GM21786 (cell line): ENCODE measurements at regions not wholly inside any gene's neighbourhood (a gene's known extent, or its start where the extent isn't known, plus 50 kb on each side); places are given as distances from the start of the nearest gene placed in this dataset.

Source experiments
- ATAC-seq: cut with Tn5 transposase; IDR thresholded peaks from one replicate; pipeline ENCODE4 v1.9.1; 2021; ENCODE audit not compliant: unreplicated experiment

DNA sequence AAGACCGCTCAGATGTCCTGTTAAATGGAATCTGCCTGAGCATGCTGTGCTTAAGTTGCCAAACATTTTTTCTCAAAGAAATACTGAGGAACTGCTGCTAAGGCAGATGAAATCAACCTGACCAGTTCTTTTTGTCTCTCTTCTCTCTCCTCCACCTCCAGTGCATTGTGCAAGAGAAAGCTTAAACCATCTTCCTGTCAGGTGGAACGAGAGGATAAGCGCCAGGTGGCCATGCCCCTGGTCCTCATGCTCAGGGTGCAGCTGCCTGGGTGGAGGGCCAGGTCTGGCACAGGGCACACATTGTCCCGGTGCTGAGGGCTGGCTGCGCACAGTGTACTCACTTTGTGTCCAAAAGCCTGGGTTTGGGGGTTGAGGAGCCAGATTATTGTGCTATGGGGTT is 176.2 kb upstream of the TP63 start:
- no peak for ATAC-seq

DNA sequence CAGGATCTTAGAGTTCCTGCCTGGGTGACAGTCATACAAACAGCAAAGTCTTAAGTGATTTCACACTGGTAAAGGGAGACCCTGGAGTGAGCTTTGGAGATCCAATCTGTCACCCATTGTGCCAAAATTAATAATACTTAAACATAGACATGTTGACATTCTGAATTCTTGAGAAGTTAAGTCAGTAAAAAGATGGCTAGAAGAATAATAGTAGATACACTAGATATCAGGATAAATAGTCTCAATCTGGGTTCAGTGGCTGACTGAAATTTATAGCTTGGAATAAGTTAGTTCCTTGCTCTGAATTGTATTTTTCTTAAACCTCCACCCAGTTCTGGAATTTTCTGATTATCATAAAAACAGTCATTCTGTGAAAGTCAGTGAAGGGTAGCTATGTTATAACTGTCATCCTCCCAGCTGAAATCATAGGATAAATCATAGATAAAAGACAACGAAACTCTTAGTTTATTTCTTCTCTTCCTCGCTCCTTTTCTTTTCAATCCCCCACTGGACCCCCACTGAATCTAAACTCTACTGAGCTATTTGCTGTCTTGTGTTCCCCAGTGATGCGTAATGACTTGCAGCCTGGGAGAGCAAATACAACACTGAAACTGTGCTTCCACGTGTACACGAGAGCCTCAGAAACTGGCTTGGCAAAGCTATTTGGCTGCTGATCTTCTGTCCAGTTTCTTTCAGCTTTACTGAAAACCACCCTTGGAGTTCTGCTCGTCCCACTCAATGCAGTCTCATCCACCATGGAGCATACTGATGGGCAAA is 175.4 kb upstream of the TP63 start:
- ATAC-seq: no peak

DNA sequence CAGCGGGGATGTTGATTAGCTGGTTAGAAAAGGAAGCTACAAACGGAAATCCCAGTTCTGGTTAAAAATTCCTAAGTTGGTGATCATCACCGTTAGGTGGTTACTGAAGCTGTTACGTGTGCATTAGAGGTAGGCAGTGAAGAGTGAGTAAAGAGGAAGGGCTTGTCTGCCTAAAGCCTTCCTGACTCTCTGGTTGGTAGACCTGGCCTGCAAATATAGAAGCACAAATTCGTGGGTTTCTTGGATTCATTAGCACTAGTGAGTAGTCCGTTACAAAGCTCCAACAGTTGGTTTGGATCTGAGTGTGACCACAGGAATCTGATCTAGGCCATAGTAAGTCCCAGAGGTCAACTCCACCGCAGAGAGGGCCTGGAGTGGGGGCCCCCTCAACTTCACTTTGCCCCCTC is 174.0 kb upstream of the TP63 start:
- ATAC-seq: no peak

DNA sequence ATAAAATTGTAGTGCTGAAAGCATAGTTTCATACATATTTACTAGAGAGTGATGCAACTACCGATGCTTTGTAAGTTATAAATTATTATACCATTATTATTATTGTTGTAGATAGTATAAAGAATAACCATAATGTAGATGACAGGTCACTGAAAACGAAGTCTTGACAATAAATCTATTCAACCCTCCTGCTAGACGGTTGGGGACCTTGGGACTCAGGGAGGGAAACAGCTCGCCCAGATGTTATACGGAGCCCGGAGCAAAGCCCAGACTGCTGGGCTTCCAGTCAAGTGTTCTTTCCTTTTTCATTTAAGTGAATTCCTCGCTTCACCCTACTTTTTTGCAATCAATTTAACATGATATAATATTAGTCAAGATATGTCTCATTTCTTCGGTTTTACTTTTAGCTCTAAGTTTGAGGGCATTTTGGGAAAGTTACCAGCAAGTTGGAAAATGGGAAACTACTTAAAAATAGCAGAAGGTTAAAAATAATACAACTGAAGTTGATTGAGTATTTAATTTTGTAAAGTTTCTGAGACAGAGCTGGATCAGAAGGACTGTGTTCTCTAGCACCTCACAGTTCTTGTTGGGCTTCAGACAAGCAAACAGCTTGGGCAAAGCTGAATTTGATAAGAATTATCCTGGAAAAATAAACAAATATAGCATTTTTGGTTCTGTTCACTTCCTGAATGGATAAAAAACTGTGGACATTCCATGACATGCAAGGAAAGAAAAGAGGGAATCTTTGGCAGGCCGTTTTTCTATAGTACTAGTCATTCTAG is 173.4 kb upstream of the TP63 start:
- ATAC-seq: no peak

DNA sequence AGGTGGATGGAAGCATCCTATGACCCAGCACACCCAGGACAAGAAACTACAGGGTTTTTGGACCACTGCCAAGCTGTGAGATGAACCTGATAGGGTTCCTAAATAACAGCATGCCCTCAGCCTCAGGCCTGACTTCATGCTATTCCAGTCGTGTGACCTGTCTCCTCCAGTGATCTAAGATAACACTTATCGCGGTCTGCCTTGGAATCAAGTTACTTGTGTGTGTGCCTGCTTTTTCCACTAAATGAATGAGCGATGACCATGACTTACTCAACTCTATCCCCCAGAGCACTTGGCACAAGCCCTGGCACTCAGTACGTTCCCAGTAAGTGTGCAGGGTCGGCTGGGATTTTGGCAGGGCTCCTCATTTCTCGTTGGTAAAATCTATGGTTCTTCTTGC is 172.7 kb upstream of the TP63 start:
- no peak for ATAC-seq

DNA sequence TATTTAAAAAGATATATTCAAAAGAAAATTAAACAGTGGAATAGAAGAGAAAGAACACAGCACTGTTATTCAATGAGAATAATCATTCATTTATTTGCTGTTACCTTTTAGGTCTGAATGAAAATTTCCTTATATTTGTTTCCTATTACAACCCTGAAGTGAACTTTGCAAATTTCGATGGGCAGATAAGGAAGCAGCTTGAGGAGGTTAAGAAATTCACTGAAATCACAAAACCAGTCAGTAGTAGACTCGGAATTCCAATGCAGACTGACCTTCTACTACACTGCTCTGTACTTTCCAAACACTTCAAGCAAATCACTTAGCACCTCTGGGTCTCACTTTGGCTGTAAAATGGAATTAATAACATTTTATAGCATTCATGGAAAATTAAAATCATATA is 172.0 kb upstream of the TP63 start:
- no peak for ATAC-seq

DNA sequence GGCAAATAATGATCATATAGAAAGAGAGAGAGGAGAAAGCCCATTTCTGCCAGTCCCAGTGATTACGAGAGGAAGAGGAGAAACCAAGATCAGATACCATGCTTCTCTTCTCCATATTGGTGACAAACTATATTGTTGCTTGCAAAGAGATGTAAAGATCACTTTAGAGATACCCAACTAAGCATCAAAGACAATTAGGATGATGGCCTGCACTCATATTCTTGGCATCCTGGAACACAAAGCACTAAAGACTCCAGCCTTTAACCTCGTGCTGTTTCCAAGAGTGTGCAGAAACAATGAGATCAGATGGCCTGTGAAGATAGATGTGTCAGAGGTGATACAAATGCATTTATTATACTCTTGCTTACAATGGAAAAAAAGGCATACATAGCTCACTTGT is 170.7 kb upstream of the TP63 start:
- ATAC-seq: no peak

DNA sequence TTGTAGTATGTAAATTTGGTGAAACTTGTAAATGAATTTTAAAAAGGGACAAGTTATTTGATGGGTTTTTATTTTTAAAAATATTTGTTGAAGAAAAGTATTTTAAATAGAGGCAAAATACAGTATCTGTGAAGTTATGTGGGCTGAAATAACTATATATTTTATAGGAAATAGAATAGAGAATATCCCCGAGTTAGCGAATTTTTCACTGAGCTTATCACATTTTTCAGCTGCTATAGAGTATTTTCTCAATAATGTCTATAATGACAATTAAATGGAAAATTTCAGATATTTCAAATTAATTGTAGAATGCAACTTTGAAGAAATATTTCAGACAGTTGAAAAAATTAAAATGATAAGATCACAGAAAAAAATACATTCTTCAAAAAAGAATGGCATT is 166.4 kb upstream of the TP63 start:
- ATAC-seq: no peak

DNA sequence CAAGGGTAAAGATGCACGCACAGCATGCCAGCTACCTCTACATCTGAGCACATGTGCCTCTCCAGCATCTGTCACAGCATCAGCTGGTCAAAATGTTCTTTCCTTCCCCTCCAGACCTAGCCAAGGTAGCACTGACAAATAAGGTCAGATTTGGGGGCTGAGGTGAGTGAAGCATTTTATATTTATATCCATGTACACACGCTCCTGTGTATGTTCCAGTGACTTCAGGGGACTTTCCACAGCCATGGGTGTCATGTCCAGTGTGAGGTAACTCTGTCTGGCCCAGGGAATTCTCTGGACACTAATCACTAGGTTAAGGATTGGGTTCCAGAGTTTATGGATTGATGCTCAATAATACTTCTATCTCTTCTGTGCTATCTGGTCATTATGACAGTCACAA is 165.2 kb upstream of the TP63 start:
- no peak for ATAC-seq

DNA sequence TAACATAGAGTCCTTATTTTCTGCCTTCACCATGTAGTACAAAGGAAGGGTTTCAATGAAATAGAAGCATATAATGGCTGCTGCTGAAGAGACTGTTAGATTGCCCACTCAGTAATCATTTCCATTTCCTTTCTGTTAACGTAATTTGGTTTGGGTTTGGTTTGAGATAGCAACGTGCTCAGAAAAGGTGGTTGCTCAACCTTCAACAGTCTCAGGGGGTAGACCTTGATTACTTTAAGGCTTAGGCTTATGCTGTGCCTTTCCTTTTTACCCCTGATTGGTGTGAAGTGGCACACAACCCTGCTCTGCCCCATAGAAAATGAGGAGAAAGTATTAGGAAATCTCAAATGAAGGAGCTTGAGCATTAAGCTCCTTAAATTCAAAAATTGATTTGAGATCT is 163.7 kb upstream of the TP63 start:
- no peak for ATAC-seq

DNA sequence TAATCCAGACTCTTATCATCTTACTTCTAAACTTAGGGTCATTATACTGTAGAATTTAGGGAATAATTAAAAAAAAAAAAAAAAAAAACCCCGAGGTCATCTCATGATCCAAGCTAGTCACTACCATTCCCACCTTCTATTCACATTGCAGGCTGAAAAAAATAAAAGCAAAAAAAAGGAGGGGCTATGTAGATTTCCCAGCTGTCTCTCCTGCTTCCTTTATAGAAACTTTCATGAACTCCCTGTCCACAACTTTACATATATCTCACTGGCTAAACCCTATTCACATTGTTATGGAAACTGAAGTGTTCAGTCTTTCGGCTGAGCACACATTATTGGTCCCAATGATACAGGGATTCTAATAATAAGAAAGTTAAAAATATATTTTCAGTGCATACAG is 156.2 kb upstream of the TP63 start:
- no peak for ATAC-seq

DNA sequence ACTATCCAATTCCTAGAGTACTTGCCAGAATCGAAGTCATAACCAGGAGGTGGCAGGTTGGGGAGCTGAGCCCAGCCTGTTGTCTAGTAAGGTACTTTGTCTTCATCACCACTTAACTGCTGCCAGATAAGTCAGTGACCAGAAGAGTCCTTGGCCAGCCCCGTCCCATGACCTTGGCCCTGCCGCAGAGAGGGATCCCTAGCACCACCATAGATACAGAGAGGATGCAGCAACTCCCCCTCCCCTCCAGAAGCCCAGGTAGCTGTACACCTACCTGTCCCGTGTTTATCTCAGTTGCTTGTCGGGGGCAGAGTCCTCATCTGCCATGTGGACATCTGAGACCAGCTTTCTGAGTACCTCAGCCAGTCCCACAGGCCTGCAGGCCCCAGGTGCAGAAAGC is 153.6 kb upstream of the TP63 start:
- ATAC-seq: no peak

DNA sequence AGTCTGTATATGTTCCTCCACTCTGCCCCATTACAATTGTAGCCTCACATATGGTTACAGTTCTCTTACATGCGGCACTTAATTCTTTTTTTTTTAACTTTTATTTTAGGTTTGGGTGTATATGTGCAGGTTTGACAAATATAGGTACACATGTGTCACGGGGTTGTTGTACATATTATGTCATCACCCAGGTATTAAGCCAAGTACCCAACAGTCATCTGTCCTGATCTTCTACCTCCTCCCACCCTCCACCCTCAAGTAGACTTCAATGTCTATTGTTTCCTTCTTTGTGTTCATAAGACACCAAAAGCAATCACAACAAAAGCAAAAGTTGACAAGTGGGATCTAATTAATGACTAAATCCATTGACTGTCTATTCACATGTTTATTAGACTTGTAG is 144.6 kb upstream of the TP63 start:
- ATAC-seq: no peak

DNA sequence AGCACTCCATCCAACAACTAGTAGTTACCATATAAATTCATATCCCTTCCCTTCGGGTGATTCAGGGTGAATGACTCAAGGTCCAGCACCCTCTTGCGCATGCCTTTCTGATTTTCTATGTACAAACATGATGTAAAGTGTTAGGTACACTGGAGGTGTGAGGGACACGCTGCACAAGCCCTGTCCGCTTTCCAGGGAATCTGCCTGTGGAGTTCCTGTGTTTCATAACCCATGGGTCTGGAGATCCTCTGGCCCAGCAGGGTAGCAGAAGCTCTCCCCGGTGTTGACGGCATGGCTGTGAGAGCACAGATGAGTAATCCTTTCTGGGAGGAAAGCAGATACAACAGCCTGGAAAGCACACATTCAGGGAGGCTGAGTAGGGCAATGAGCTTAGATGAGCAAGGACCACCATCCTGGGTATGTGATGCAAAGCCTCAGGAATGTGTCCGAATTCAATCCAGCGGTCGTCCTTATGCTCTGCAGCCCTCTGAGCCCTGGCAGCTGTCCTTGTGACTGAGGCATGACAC is 142.9 kb upstream of the TP63 start:
- ATAC-seq: no peak

DNA sequence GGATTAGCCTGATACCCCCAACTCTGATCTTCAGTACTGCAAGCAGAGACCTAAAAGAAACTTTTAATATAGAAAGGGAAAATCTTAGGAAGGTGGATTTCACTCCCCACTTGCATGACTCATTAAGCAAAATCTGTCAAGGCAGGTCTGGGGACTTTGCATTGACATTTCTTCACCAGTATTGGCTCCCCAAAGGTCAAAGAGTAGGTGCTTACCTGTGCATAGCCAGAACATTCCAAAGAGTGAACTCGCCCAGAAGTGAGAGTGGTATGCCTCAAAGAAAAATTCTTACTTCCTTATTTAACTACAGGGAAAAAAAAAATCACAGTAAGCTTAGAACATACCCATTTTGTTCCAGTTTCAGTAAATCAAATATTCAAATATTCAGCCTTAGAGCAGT is 140.9 kb upstream of the TP63 start:
- no peak for ATAC-seq

DNA sequence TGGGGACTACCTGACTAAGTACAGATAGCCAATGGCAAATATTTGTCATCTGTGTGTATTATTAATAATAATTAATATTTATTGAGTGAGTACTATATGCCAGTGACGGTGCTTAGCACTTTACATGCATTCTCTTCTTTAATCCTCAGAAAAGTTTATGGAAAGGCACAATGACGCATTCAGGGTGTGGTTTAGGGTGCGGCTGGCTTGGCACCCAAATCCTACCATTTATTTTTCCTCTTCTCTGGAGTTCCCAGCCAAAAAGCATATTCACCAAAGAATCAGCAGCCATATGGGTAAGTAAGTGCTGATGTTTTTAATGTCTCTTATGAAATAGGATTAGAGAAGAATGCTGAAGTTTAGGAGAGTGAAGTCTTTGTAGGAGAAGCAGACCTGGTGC is 140.4 kb upstream of the TP63 start:
- ATAC-seq: no peak

DNA sequence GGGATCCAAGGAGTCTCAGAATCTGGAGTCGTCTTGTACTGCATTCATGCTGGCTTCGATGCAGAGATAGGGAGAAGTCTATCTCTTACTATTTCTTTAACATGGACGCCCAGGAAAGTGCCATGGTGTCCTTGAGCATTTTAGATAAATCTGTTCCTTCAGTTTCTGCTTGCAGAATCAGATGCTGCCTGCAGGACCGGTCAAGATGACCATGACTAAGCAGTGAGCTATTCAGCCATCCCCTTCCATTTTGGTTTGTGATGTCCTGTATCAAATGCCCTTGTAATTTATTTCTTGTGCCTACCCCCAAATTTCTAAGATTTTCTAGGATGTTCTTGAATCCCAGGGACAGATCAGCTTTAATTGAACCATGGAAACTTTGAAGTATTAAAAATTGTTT is 139.4 kb upstream of the TP63 start:
- ATAC-seq: no peak

DNA sequence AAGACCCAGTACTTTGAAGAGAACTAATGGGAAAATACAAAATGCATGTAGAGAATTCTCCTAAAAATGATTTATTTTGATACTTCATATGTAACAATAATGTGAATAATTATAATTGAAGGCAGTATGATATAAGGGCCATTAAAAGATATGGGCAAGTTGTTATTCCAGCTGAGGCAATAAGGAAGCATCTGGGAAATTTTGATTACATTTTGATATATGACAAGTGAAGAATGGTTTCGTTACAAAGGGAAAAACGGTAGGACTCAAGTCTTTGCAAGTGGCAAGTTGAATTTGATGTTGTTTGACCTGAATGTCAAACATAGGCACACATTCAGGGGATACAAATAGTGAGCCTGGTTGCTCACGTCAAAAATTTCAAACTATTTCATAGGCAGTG is 137.9 kb upstream of the TP63 start:
- ATAC-seq: no peak

DNA sequence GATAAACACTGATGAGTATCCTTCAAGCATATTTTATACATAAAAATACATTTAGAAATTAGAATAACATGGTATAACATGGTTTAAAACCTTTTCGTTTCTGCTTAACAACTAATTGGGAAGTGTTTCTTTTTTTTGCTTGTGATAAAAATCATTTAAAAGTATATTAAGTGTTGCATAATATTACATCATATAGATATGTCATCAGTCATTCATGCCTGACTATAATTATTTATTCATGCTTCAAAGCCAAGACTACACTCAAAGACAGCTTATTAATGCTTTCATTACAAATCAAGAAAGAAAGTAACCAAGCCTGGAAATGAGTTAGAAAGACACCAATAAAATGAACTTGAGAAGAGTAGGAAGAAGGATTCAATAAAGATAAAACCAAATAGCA is 136.6 kb upstream of the TP63 start:
- no peak for ATAC-seq

DNA sequence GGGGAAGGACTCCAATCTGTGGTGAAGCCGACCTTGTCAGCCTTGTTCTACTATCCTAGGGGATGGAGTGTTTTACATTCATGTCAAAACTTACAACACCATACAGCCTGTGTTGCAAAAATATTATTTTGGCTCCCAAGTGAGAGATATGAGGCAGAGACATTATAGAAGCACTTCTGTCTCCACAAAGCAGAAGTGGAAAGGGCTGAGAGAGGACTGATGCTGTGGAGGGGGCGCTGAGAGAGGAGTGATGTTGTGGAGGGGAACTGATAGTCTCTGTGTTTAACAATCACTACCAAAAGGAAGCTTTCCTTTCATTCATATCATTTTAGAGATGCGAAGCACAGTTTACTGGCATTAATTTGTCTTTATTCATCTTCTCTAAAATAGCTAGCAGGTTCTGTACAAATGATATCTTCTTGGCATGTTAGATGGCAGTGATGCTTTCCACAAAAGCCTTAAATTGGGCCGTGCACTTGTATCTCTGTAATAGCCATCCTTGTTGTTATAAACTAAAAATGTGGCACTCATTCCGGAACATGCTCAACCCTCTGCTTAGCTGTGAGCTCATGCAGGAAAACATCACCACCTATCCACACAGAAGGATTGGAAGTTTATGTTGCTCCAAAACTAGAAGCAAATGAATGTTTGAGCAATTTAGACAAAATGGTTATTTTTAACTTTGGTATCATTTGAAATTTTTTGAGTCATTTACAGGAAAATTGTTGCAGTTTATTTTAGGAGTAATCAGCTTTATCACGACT is 134.6 kb upstream of the TP63 start:
- ATAC-seq: no peak

DNA sequence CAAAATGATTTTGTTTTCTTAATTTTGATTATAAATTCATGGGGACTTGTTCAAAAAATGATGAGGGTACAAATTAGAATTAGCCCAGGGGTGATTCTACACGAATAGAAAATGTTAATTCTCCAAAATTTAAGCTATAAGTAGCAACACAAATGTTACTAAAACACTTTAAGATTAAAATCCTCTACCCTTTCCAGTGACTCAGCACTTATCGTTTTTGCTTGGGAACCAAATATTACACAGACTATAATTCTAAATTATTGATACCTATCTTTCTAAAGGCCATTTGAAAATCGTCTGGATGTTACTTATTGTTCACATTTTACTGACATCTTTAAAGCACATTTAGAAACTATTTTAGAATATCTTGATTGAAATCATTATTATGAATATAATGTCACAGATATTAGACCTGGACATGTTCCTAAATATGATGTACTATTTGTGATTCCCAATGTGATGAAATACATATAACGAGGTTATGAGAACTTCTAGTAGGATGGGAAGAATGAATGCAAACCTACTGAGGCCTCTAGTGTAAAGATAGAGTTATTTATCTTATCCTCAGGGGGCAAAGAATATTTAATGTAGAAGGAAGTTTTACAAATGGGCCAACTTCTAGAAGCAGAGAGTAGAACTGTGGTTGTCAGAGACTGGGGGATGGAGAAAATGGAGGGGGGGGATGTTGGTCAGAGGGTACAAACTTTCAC is 132.0 kb upstream of the TP63 start:
- no peak for ATAC-seq
